Caki2 (cell line): ENCODE measurements at regions not wholly inside any gene's neighbourhood (a gene's known extent, or its start where the extent isn't known, plus 50 kb on each side); places are given as distances from the start of the nearest gene placed in this dataset.
"Not testable (repeated sequence)": the region's sequence is repeated elsewhere in the genome, so short reads cannot be mapped to it uniquely, and the experiment has no call there.

Source experiments
- DNase-seq: peaks from one replicate; pipeline ENCODE4 v3.0.0-alpha.2; 2015; ENCODE audit warnings: low read depth
- in situ Hi-C: cut with HindIII; loops from 2 replicates; pipeline ENCODE4 v1.10.0; 2016; ENCODE audit warnings: low sequenced_read_pairs, low pct_unique_long_range_greater_than_20kb, mixed read lengths

DNA sequence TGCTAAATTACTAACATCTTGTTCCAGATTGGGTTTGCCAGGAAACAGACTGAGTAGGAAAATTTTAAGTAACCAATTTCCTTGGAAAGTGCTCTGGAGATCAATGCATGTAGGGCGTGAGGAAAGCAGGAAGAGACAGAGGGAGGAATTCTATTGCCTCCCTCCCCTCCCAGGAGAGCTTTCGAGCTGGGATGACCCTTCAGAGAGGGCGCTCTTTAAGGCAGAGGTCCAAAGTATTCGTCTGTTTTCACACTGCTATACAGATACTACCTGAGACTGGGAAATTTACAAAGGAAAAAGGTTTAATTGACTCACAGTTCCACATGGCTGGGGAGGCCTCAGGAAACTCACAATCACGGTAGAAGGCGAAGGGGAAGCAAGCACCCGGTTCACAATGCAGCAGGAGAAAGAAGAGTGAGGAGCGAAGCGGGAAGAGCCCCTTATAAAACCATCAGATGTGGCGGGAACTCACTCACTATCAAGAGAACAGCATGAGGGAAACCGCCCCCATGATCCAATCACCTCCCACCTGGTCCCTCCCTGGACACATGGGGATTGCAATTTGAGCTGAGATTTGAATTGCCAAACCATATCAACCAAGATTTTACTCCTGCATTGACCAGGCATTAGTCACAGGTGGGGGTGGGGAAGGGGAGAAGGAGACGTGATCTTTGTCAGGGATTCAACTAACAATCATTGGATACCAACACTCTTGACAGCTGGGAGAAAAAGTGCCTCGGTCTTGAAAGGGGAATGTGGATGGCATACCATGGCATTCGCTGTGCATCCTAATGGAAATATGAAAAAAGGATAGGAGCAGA, 63.8 kb downstream of the SLITRK2 start:
- in situ Hi-C loops, result no loop called here
- peak; percentile 36 for DNase-seq

DNA sequence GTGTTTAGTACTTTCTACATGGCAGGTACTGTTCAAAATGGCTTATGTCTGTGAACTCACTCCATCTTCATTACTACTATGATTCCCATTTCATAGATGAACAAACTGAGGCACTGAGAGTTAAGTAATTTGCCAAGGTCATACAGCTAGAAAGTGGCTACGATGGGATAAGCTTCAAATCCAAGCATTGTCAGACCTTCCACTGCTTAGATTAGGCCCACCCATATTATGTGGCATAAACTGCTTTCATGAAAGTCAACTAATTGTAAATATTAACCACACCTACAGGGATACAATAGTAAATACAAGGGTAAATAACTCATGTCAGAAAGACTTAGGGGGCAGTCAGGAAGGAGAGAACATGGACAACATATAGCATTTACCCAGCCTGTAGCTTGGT, 68.8 kb downstream of the SLITRK2 start:
- in situ Hi-C loops, result no loop called here
- DNase-seq, result no peak

DNA sequence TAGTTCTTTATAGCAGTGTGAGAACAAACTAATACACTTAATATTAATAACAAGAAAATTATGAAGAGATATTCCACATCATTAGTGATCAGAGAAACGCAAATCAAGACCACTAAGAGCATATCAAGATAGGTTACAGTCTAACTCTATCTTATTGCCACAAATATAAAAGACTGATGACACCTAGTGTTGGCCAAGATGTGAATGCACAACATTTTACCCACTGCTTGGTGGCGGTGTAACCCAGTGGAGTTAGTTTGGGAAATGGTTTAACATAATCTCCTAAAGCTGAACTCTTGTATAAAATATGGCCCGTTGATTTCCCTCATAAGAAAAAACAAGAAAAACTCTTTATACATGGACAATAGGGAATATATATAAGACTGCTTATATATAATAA, 92.4 kb downstream of the SLITRK2 start:
- in situ Hi-C loops, result no loop called here
- no peak for DNase-seq

DNA sequence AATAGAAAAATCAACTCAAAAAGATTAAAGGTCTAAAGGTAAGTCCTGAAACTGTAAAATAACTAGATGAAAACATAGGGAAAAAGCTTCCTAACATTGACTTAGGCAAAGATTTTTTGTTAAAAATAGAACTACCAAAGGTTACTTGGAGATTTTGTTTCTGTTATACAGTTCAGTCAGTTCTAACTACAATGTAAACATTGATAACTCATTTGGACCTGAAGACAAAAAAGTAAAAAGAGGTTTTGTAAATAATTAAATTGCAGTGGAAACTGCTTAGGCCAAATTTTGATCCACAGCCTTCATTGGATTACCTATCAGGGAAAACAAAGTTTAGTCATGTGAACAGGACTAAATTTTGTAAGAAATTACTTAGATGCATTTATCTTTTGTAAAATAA, 101.8 kb downstream of the SLITRK2 start:
- in situ Hi-C loops, result no loop called here
- DNase-seq, result no peak

DNA sequence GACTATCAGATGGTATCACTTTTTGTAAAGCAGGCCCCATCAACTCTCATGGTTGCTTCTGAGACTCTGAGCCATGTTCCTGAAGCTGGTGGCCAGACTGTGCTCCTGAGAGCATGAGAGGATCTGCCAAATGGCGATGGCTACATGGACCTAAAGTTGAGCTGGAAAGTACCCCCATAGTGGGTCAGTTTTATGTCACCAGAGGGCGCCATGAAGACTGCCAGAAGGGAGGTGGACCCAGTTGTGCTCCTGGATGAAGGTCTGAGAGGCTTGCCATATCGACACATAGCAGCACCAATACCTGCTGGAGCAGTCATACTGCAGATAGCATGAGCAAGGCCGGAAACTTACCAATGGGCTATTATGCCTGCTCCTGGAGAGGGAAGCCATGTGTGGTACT, 105.7 kb downstream of the SLITRK2 start:
- in situ Hi-C loops, result no loop called here
- DNase-seq, result no peak

DNA sequence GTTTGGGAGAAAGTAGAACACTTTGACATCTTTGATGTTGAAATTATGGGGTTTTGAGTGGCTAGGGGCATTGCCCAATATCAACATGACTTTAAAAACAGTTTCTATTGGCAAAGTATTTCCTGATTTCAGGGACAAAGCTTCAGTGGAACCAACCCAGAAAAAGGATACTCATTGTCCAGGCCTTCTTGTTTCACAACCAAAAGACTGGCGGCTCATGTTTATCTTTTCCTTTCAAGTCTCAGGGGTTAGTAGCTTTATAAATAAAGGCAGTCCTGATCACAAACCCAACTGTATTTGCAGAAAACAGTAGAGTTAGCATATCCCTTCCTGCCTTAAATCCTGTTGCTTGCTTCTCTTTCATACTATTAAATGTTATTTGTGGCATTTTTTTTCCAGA, 119.1 kb downstream of the SLITRK2 start:
- in situ Hi-C loops, result no loop called here

DNA sequence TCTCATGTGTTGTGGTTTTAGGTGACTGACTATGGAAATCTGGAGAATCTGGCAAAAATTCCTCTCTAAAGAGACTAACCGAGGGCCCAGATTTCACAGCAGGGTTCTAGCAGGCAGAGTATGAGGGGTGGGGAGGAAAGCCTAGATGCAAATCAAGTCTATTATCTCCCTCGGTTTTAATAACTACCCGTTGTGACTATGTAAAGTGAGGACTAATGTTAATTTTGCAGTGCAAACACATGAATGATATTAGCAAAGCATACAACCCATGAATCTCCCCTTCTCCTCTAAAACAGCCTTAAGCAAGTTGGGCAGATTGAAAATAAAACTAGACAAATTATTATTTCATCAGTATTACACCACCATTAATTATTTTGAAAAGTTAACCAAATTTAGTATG, 131.4 kb downstream of the SLITRK2 start:
- in situ Hi-C loops, result no loop called here

More for the DNA sequence above, 119.1 kb downstream of the SLITRK2 start:
- no peak for DNase-seq

DNA sequence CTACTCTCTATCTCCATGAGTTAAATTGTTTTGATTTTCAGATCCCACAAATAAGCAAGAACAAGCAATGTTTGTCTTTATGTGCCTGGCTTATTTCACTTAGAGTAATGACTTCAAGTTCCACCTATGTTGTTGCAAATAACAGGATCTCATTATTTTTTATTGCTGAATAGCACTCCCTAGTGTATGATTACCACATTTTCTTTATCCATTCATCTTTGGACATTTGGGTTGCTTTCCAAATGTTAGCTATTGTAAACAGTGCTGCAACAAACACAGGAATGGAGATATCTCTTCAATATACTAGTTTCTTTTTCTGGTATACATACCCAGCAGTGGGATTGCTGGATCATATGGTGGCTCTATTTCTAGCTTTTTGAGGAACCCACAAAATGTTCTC, 136.0 kb downstream of the SLITRK2 start:
- no peak for DNase-seq
- in situ Hi-C loops, result no loop called here

More for the DNA sequence above, 131.4 kb downstream of the SLITRK2 start:
- DNase-seq, result no peak

DNA sequence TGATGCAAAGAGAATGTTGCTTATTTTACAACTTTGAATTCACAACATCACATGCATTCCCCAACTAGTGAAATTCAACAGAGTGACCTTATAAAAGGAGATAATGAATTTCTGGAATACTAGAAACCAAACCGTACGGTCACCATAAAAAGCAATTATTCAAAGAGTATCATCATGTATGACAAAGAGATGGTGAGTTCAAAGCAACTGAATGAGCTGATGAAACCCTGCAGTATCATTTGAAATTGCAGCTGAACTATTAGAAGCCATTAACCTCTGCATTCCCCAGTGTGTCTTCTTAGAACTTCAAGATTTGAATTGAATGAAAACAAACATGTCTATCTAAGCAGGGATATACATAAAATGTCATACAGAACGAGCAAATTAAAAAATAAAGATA, 172.4 kb downstream of the SLITRK2 start:
- in situ Hi-C loops, result no loop called here
- no peak for DNase-seq

DNA sequence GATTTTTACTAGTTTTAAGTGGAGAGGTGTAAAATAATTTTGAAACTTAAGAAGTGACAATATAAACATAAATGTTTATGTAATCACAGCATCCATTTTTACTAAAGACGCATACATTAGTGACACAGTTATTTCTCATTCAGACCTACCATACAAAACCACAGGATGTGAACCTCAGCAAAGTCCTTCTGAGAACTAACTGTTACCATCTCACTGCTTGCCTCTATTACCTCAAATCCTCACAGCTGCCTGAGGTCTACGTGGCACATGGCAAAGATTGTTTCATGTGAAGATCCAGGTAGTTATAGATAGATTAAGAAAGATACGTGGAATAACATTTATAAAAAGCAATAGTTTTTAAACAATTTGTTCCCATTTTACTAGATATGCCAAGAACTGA, 189.0 kb downstream of the SLITRK2 start:
- in situ Hi-C loops, result no loop called here
- DNase-seq, result no peak

DNA sequence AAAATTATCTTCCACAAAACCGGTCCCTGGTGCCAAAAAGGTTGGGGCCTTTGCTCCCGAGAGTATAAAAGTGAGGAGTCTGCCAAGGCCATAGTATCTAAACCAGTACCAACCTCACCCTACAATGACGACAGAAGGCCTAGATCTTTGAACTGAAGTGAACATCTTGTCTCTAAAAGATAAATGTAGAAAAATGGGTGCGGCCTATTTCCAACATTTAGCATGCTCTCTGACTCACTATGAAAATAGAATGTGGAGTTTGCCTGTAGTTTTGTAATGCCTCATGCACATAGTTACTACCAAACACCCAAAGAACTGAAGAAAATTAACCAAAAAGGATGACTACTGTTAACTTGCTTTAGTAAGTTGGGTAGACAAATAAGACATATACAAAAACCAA, 218.4 kb downstream of the SLITRK2 start:
- no peak for DNase-seq
- in situ Hi-C loops, result no loop called here

DNA sequence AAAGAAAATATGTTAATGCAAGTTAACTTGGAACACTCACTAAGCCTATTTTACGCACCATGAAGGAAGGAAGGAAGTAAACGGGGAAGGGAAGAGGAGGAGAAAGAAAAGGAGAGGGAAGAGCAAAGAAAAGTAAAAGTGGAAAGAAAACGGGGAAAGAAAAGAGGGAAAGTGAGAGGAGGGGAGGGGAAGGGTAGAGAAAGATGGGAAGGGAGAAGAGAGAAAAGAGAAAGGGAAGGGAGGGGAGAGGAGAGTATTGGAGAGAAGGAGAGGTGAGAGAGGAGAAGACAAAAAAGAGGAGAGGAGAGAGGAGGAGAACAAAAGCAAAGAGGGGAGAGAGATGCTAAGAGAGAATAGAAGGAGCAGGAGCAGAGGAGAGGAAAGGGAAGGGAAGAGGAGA, 224.1 kb downstream of the SLITRK2 start:
- in situ Hi-C loops, result no loop called here
- DNase-seq, result no peak

DNA sequence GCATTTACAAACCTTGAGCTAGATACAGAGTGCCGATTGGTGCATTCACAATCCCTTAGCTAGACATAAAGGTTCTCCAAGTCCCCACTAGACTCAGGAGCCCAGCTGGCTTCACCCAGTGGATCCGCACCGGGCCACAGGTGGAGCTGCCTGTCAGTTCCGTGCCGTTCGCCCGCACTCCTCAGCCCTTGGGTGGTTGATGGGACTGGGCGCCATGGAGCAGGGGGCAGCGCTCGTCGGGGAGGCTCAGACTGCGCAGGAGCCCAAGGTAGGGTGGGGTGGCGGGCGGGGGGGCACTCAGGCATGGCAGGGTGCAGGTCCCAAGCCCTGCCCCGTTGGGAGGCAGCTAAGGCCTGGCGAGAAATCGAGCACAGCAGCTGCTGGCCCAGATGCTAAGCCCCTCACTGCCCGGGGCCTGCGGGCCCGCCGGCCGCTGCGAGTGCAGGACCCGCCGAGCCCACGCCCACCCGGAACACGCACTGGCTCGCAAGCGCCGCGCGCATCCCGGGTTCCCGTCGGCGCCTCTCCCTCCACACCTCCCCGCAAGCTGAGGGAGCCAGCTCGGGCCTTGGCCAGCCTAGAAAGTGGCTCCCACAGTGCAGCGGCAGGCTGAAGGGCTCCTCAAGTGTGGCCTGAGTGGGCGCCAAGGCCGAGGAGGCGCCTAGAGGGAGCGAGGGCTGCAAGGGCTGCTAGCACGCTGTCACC, 228.5 kb downstream of the SLITRK2 start:
- in situ Hi-C loops, DNase-seq: not testable (repeated sequence)

DNA sequence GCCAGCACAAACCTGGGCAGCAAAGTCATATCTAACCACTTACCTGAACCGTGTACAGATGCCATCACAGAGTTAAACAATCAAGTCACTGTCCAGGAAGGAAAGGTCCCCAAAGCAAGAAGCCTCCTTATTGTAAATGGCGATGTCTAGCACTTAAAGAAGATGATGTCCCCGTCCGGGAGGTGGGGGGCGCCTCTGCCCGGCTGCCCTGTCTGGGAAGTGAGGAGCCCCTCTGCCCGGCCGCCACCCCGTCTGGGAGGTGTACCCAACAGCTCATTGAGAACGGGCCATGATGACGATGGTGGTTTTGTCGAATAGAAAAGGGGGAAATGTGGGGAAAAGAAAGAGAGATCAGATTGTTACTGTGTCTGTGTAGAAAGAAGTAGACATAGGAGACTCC, 231.9 kb downstream of the SLITRK2 start:
- in situ Hi-C loops, DNase-seq: not testable (repeated sequence)

DNA sequence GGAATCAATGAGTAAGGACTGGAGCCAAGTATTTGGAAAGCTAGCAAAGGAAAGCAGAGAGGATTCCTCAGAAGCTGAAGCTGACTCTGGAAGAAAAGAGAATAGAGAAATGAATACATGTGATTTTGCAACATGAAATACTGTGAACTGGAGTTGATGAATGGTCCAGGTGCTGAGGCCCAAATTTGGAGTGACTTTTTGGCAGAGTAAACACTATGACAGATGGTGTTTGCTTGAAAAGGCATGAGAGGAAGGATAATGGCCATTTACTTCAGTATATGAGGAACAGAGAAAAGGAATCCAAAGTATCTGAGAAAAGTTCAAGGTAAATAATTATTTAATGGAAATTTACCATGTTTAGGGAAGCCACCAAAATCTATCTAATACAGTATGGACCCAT, 236.7 kb downstream of the SLITRK2 start:
- no peak for DNase-seq
- in situ Hi-C loops, result no loop called here

DNA sequence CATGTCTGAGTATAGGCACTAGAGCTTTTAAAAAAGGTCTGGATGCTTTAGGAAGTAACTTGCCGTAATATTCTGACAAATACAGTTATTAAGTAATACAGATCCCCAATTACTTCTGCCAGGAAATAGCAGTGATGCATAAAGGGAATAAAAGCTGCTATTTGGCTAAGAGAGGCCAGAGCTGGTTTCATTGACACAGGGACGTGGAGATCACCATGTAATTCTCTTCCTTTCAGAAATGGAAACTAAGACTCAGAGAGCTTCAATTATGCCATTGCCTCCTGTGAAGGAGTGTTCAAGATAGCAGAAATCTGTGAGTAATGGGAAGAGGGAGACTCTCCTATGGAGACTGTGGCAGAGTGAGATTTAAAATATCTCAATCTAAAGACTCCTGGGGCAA, 238.1 kb downstream of the SLITRK2 start:
- in situ Hi-C loops, result no loop called here
- DNase-seq, result no peak

DNA sequence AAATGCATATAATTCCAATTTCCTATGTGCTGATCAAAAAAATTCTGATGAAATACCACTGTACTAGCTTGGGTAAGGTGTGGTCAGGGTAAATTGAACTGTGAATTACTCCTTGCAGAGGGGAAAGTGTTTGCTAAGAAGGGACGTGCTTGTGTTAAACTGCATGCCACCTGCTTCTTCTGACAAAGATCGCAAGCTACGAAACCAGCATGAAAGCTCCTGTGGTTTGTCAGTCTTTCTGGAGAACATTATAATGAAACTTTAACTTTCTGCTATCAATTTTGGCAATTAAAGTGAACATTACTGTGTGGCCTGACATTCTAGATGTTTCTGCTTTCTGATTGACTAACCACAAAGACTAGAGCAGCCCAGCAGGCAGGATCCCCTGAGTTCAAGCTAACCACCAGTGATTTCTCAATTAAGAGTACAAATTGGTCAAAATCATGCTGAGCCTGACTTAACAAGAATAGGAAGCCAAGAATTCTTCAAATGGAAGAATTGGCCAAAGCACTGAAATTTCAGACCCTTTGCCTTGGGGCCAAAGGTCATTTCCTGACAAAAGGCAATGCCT, 239.0 kb downstream of the SLITRK2 start:
- in situ Hi-C loops, result no loop called here
- no peak for DNase-seq

DNA sequence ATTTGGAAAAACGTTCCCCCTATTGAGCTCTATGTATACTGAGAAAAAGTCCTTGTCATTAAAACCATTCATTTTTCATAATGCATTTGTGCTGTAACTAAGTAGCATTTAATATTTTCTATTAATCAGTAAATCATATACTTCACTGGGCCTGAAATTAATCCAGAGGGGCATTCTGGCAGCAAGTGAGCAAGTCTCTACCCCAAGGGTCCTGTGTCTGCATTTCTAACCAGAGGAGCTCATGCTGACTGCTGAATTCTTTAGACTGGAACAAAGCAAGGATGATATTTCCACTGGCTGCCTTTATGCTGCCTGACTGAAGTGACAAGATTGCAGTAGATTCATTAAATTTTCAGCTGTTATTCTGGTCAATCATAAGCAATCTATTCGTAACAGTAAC, 246.5 kb downstream of the SLITRK2 start:
- DNase-seq, result no peak
- in situ Hi-C loops, result no loop called here

DNA sequence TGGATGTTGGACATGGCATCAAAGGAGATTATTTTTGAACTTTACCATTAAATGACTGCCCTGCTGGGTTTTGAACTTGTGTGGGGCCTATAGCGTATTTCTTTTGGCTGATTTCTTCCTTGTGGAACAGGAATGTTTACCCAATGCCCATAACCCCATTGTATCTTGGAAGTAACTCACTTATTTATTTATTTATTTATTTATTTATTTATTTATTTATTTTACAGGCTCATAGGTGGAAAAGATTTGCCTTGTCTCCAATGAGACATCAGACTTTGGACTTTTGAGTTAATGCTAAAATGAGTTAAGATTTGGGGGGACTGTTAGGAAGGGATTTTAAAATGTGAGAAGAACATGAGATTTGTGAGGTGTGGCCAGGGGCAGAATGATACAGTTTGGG, 273.1 kb downstream of the SLITRK2 start:
- DNase-seq, result no peak
- in situ Hi-C loops, result no loop called here
